ENCODE measurements at regions not wholly inside any gene's neighbourhood (a gene's known extent, or its start where the extent isn't known, plus 50 kb on each side); places are given as distances from the start of the nearest gene placed in this dataset.
"Not testable (repeated sequence)": the region's sequence is repeated elsewhere in the genome, so short reads cannot be mapped to it uniquely, and the experiment has no call there.

DNA sequence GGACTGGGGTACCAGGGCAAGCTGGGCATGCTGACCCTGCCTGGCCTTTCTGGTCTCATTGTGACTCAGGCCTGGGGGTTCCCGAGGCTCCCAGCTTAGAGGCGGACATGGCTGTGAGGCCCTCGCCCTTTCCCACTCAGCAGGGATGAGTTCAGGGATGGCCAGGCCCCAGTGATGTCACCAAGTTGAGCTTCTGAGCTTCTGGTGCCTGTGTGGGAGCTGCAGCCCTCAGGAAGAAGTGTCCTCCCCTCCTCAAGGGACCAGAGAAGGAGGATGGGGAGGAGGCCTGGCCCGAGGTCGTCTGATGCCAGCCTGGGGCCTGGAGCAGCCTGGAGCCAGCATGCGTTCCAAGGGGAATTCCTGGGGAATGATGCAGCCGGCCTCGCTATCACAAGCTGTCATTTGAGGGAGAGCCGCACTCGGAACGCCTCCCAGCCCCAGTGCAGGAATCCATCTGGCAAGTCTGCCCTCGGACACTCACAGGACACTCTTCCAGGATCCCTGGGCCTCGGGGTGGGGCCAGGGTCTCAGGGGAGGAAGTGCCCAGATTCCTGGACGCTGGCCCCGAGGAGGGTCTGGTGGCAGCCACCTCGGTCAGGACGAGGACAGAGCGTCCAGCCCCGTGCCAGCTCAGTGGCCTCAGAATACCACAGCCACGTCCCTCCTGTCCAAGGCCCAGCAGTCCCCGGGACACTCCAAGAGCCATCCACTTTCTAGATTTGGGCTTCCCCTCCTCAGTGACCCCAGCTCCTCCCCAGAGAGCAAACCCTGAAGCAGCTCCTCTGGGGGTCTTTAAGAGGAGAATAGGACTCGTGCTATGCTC is 61.2 kb upstream of the GPC1 start:
- no peak for DNase-seq (ENCODE audit: low read depth in 2 of 2)

DNA sequence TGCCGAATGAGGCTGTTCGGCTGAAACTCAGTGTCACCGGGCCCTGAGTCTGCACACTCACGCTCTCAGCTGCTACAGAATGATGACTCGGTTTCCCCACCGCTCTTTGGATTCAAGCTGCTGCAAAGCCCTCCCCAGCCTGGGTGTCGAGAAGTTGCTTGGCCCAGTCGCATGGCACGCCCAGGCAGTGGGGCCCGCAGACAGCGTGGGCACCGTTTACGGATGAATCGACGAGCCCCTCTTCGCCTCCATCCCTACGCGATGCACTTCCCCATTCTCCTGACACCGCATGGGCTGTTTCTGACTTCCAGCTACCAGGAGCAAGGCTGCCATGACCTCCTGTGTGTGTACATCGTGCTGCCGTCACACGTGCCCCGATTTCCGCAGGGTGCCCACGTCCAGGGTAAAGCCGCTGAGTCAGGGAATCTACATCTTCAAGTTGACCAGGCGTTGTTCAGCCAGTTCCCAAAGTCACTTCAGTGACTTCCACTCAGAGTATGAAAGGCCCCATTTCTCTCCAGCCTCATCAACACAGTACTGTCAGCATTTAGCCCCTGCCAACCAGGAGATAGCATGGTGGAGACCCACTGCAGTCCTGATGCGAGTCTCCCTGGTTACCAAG is 60.3 kb upstream of the GPC1 start:
- no peak for DNase-seq (ENCODE audit: low read depth in 2 of 2)

DNA sequence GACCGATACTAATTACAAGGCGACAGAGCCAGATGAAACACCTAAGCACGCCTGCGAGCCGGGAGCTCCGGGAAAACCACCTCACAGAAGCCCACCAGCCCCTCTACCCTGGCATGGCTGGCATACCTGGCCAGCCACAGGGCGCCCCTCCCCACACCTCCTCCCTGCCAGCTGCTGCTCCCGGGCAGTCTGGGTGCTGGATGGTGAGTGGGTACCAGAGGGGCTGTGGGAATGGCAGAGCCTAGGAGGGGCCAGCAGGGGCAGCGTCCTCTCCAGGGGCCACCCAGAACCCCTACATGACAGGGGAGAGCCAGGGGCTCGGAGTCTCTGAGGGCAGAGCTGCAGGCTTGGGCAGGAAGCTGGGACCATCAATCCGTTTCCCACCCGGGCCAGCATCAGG is 58.7 kb upstream of the GPC1 start:
- DNase-seq (ENCODE audit: low read depth in 2 of 2) = no peak

DNA sequence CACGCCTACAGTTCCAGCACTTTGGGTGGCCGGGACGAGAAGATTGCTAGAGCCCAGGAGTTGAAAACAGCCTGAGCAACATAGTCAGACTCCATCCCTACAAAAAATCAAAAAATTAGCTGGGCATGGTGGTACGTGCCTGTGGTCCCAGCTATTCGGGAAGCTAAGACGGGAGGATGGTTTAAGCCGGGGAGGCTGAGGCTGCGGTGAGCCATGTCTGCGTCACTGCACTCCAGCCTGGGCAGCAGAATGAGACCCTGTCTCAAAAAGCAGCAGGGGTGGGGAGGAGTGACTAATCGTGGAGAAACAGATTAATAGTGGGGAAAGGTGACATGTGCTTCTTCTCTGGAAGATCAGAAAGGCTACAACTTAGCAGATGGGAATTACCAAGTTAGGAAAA is 58.1 kb upstream of the GPC1 start:
- DNase-seq (ENCODE audit: low read depth in 2 of 2) = no peak

DNA sequence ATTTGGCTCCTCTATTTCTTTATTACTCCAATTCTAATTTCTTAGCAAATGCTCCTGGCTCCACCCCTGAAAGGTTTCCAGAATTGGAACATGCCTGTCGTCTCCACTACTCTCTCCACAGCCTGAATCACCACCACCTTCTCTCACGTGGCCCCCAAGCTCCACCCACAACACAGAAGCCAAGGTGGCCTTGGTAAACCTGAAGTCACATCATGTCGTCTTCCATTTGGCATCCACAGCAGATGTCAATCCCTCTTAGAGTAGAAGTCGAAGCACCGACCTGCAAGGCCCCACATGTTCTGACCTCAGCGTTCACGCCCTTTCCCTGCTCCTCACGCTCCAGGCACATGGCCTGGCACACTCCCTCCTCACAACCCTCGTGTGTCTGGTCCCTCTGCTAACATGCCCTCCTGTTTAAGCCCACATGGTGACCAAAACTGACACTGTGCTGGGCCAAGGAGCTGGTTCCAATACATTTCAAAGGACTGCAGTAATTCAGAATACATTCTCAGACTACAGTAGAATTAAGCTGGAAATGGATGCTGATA is 56.3 kb upstream of the GPC1 start:
- DNase-seq (ENCODE audit: low read depth in 2 of 2) = no peak

DNA sequence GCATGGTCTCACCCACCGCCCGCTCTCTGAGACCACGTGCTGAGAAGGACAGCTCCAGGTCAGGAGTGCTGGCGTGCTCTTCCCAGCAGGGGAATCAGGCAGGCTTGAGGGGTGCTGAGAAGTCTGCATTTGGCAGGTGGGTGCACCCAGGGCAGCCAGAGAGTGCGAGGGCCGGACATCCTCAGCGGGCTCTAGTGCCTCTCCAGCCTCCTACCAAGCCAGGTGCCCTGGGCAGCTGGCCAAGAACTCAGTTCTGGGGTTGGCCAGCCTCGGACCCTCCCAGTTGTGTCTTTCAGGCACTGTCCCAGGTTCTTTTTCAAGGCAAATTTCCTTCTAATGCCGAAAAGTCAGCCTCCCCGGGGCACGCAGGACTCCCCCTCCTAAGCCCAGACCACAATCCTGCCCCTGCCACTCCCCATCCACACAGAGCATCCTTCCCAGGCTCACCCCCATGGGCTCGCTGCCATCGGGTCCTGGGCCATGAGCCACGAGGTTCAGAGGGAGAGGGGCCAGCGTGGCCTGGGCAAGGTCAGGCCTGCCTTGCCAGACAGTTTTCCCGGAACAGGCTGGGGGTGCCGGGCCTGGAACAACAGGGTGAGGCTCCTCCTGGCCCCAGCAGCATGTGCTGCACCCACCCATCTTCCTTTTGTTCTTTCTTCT is 52.2 kb upstream of the GPC1 start:
- DNase-seq (ENCODE audit: low read depth in 2 of 2) = no peak

DNA sequence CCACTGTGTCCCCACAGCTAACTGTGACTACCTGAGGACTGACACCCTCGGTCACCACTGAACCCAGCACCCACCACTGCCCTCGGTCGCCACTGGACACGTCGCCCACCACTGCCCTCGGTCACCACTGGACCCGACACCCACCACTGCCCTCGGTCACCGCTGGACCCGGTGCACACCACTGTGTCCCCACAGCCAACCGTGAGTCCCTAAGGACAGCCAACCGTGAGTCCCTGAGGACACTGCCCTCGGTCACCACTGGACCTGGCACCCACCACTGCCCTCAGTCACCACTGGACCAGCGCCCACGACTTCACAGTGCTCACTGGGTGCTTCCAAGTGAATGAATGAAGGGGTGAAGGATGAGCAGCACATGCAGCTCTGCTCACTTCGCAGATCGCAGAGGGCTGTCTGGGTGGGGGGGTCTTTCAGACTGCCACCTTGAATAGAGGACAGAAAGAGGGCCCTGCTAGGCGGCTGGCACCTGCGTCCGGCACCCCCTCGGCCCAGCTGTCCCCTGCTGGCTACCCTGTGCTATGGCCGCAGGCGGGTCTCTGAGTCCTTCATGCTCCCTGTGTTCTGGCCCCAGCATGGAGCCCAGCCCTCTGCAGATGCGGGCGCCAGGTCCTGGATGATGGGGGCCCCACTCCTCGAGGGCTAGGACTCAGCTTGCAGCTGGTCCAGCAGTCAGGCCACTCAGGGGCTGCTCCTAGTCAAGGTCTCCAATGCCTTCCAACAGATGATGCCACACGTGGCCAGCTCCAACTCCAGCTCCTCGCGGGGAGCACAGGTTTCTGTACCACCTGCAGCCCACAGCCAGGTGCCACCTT is 51.4 kb upstream of the GPC1 start:
- DNase-seq (ENCODE audit: low read depth in 2 of 2) = no peak

DNA sequence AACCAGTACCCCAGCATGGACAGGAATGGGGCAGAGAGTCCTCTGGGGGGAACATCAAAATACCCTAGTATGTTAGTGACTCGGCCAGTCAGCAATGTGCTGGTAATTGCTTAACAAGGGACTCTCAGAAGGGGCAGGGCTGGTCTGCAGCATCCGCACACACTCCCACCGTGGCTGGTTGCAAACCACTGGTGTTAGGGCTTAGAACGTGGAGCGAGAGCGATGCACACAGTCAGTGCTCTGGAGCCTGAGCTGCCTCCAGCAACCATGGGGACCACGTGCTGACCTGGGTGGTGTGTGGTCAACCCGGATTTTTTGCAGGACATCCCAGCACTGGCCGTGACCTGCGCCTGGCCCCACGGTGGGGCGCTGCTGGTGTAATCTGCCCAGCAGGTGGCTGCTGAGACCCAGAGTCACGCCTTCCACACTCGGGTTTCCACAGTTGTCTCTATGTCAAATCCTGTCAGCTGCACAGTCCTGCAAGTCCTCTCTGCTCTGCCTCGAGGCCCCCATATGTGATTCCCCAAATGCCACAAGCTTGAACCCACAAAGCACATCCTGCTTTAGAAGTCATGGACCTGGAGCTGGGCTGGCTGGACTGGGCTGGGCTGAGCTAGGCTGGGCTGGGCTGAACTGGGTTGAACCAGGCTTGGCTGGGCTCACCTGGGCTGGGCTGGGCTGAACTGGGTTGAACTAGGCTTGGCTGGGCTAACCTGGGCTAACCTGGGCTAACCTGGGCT is 50.6 kb upstream of the GPC1 start:
- DNase-seq (ENCODE audit: low read depth in 2 of 2) = no peak

DNA sequence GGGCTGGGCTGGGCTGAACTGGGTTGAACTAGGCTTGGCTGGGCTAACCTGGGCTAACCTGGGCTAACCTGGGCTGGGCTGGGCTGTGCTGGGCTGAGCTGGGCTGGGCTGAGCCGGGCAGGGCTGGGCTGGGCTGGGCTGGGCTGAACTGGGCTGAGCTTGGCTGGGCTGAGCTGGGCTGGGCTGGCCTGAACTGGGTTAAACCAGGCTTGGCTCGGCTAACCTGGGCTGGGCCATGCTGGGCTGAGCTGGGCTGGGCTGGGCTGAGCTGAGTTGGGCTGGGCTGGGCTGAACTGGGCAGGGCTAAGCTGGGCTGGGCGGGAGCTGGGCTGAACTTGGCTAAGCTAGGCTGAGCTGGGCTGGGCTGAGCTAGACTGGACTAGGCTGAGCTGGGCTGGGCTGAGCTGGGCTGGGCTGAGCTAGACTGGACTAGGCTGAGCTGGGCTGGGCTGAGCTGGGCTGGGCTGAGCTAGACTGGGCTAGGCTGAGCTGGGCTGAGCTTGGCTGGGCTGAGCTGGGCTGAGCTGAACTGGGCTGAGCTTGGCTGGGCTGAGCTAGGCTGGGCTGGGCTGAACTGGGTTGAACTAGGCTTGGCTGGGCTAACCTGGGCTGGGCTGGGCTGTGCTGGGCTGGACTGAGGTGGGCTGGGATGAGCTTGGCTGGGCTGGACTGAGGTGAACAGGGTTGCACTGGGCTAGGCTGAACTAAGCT is 49.9 kb upstream of the GPC1 start:
- DNase-seq (ENCODE audit: low read depth in 2 of 2) = not testable (repeated sequence)
